IPS-20b (cell line): ENCODE measurements at regions not wholly inside any gene's neighbourhood (a gene's known extent, or its start where the extent isn't known, plus 50 kb on each side); places are given as distances from the start of the nearest gene placed in this dataset.
"Not testable (repeated sequence)": the region's sequence is repeated elsewhere in the genome, so short reads cannot be mapped to it uniquely, and the experiment has no call there.

Source experiments
- H3K27ac ChIP-seq: one replicate; pipeline ENCODE4 v1.5.1; 2013; ENCODE audit warnings: low read length
- H3K27me3 ChIP-seq: 2 replicates; pipeline ENCODE4 v1.6.1; 2013; ENCODE audit warnings: mild to moderate bottlenecking, low read length, inconsistent platforms; ENCODE audit not compliant: insufficient read depth
- H3K36me3 ChIP-seq: 2 replicates; pipeline ENCODE4 v1.6.1; 2013; ENCODE audit warnings: low read depth, mild to moderate bottlenecking, inconsistent platforms, low read length, moderate library complexity; ENCODE audit not compliant: insufficient read depth
- H3K4me1 ChIP-seq: 2 replicates; pipeline ENCODE4 v1.6.1; 2013; ENCODE audit warnings: mild to moderate bottlenecking, control low read depth, inconsistent platforms, low read length, moderate library complexity; ENCODE audit not compliant: insufficient read depth
- H3K4me3 ChIP-seq: 2 replicates; pipeline ENCODE4 v1.5.1; 2013; ENCODE audit warnings: mild to moderate bottlenecking, low read length, inconsistent platforms
- H3K9ac ChIP-seq: 2 replicates; pipeline ENCODE4 v1.6.1; 2013; ENCODE audit warnings: low read depth, mild to moderate bottlenecking, inconsistent platforms, low read length, moderate library complexity
- H3K9me3 ChIP-seq: 2 replicates; pipeline ENCODE4 v1.6.1; 2013; ENCODE audit warnings: mild to moderate bottlenecking, low read depth, low read length, inconsistent platforms; ENCODE audit not compliant: insufficient read depth

- Histone ChIP-seq H3K4me1 (no peaks in the 10 kb centered on the region), H3K27me3 (no peaks in the 10 kb centered on the region), H3K9me3 (no peaks in the 10 kb centered on the region), H3K4me3 (no peak overlapping the region), H3K36me3 (no peaks in the 10 kb centered on the region), H3K27ac (no peak overlapping the region), H3K9ac (no peak overlapping the region)
These were observed 785.1 kb downstream of the EDEM1 start for GRCh38 chr3:5972586-5972985.

- Histone ChIP-seq H3K27me3 (no peaks in the 10 kb centered on the region), H3K9me3 (no peaks in the 10 kb centered on the region), H3K9ac (no peak overlapping the region), H3K4me3 (no peak overlapping the region), H3K36me3 (no peaks in the 10 kb centered on the region), H3K27ac (no peak overlapping the region), H3K4me1 (no peaks in the 10 kb centered on the region)
These were observed 787.3 kb downstream of the EDEM1 start for GRCh38 chr3:5974630-5975322.

GRCh38 chr3:5977331-5977730, 789.8 kb downstream of the EDEM1 start:
- H3K4me3 ChIP-seq: no peak overlapping the region
- H3K4me1 ChIP-seq: no peaks in the 10 kb centered on the region
- no peaks in the 10 kb centered on the region for H3K27me3 ChIP-seq
- no peaks in the 10 kb centered on the region for H3K36me3 ChIP-seq
- no peak overlapping the region for H3K27ac ChIP-seq
- no peaks in the 10 kb centered on the region; the same call in 1 of the 2 replicates for H3K9me3 ChIP-seq
- no peak overlapping the region for H3K9ac ChIP-seq

- Histone ChIP-seq H3K27ac (no peak overlapping the region), H3K4me1 (no peaks in the 10 kb centered on the region), H3K27me3 (no peaks in the 10 kb centered on the region), H3K9ac (no peak overlapping the region), H3K9me3 (no peaks in the 10 kb centered on the region; the same call in 1 of the 2 replicates), H3K36me3 (no peaks in the 10 kb centered on the region), H3K4me3 (no peak overlapping the region)
These were observed 793.0 kb downstream of the EDEM1 start for GRCh38 chr3:5980475-5980874.

- no peak overlapping the region for H3K4me3 ChIP-seq
- no peaks in the 10 kb centered on the region for H3K36me3 ChIP-seq
- peaks cover 5% of the 10 kb centered on the region; the same call in 1 of the 2 replicates for H3K4me1 ChIP-seq
- H3K9me3 ChIP-seq: no peaks in the 10 kb centered on the region
- no peak overlapping the region for H3K9ac ChIP-seq
- H3K27me3 ChIP-seq: no peaks in the 10 kb centered on the region
- H3K27ac ChIP-seq: no peak overlapping the region
These were observed 807.1 kb downstream of the EDEM1 start for GRCh38 chr3:5994651-5995050.

DNA sequence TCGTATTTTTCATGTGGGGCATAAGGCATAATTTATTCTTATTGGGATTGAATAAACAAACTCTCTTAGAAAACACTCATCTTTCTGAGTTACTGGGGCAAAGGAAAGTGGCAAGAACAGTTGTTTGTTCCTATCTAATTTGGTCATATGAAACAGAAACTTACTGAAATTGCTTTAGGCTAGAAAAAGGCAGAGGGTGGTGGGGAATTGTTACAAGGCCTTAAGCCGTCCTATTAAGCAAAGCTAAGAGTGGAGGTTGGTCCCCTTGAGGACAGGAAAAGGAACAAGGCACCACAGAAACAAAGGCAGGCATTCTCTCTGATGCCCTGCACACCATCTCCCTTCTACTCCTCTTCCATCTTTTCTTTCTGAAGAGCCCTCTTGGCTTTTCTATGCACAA, 830.9 kb downstream of the EDEM1 start:
- Histone ChIP-seq H3K9me3 (peaks cover 6% of the 10 kb centered on the region), H3K36me3 (no peaks in the 10 kb centered on the region), H3K4me1 (no peaks in the 10 kb centered on the region), H3K4me3 (no peak overlapping the region), H3K27ac (no peak overlapping the region), H3K27me3 (no peaks in the 10 kb centered on the region), H3K9ac (no peak overlapping the region)

GRCh38 chr3:6022621-6023020, 835.1 kb downstream of the EDEM1 start:
- no peaks in the 10 kb centered on the region for H3K36me3 ChIP-seq
- H3K4me3 ChIP-seq: no peak overlapping the region
- no peak overlapping the region for H3K27ac ChIP-seq
- H3K9ac ChIP-seq: no peak overlapping the region
- no peaks in the 10 kb centered on the region for H3K4me1 ChIP-seq
- no peaks in the 10 kb centered on the region for H3K9me3 ChIP-seq
- no peaks in the 10 kb centered on the region for H3K27me3 ChIP-seq

DNA sequence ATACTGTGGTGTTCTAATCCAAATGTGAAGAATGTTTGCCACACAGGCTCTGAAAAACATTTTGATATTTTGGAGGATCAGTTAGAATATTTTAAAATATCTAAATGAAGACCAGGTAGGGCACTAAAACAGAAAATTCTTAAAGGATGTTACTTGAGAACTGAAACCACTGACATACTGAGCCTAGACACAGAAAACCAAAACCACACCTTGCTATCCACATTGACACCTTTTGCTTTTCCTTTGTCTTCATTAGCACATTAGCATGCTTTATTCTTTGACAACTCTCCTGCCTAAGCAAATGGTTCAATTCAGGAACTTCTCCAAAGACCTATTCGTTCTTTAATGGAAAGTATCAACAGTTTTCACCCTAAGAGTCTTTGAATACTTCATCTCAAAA, 835.9 kb upstream of the GRM7 start:
- Histone ChIP-seq H3K4me1 (no peaks in the 10 kb centered on the region), H3K4me3 (no peak overlapping the region), H3K9me3 (no peaks in the 10 kb centered on the region), H3K27ac (no peak overlapping the region), H3K27me3 (no peaks in the 10 kb centered on the region), H3K9ac (no peak overlapping the region), H3K36me3 (no peaks in the 10 kb centered on the region)

DNA sequence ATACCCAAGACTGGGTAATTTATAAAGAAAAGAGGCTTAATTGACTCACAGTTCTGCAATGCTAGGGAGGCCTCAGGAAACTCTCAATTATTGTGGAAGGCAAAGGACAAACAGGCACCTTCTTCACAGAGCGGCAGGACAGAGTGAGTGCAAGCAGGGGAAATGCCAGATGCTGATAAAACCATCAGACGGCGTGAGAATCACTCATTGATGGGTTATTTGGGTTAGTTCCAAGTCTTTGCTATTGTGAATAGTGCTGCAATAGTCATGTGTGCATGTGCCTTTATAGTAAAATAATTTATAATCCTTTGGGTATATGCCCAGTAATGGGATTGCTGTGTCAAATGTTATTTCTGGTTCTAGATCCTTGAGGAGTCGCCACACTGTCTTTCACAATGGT, 830.3 kb upstream of the GRM7 start:
- H3K4me1 ChIP-seq, H3K4me3 ChIP-seq, H3K27ac ChIP-seq, H3K9ac ChIP-seq, H3K27me3 ChIP-seq, H3K36me3 ChIP-seq: not testable (repeated sequence)
- peaks cover 11% of the 10 kb centered on the region for H3K9me3 ChIP-seq

GRCh38 chr3:6035626-6036025, 825.3 kb upstream of the GRM7 start:
- no peak overlapping the region for H3K27ac ChIP-seq
- H3K9ac ChIP-seq: no peak overlapping the region
- H3K27me3 ChIP-seq: no peaks in the 10 kb centered on the region
- 0 out of 2 replicates have a peak, but pooled peaks cover 3% of the 10 kb centered on the region for H3K4me1 ChIP-seq
- H3K4me3 ChIP-seq: no peak overlapping the region
- no peaks in the 10 kb centered on the region for H3K36me3 ChIP-seq
- H3K9me3 ChIP-seq: peaks cover 23% of the 10 kb centered on the region

- no peaks in the 10 kb centered on the region for H3K27me3 ChIP-seq
- H3K9me3 ChIP-seq: peaks cover 12% of the 10 kb centered on the region
- no peak overlapping the region for H3K9ac ChIP-seq
- H3K36me3 ChIP-seq: no peaks in the 10 kb centered on the region
- H3K4me3 ChIP-seq: no peak overlapping the region
- H3K27ac ChIP-seq: no peak overlapping the region
- 0 out of 2 replicates have a peak, but pooled peaks cover 3% of the 10 kb centered on the region for H3K4me1 ChIP-seq
These were observed 820.9 kb upstream of the GRM7 start for GRCh38 chr3:6039971-6040370.

DNA sequence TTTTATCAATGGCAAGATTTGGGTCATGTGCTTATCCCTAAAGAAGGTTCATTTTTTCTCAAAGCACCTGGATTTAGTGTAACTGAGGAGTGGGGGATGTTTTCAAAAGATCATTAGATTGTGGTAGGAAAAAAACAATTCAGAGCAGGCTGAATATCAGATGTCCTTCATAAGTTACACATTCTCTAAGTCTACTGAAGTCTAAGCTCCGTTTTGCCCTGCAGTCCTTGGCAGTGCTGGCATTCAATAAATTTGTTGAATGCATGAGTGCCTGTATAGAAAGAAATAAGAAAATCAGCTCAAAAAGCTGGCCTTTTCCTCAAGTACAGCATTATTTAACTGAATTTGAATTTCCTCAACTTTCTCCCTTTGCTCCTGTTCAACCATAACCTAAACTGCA, 819.0 kb upstream of the GRM7 start:
- Histone ChIP-seq H3K4me3 (no peak overlapping the region), H3K27ac (no peak overlapping the region), H3K9me3 (peaks cover 6% of the 10 kb centered on the region), H3K36me3 (no peaks in the 10 kb centered on the region), H3K27me3 (no peaks in the 10 kb centered on the region), H3K9ac (no peak overlapping the region), H3K4me1 (0 out of 2 replicates have a peak, but pooled peaks cover 3% of the 10 kb centered on the region)
